Posterior vena cava (tissue), 2 donors: ENCODE measurements at regions not wholly inside any gene's neighbourhood (a gene's known extent, or its start where the extent isn't known, plus 50 kb on each side); places are given as distances from the start of the nearest gene placed in this dataset.
"Not testable (repeated sequence)": the region's sequence is repeated elsewhere in the genome, so short reads cannot be mapped to it uniquely, and the experiment has no call there.

ENCODE experiments used
- DNase-seq: peaks from one replicate; pipeline ENCODE4 v3.0.0-alpha.2; 2020; ENCODE audit warnings: low spot score
- intact Hi-C, 2 donors: fragments of 100-400 bp; cut with DNase I; formaldehyde crosslinking; loops; one replicate each; pipeline versions ENCODE4 v1.14.1 to v1.14.2; 2022 to 2023
- donor health status: DM: yes; HTN: yes; CAD: no.
- donor health status: DM: yes; HTN: yes; CAD: no.

GRCh38 chr3:30309961-30310954, 296.1 kb upstream of the TGFBR2 start:
- intact Hi-C loops, result no loop called here
- no peak for DNase-seq

GRCh38 chr3:30311781-30312180, 294.6 kb upstream of the TGFBR2 start:
- intact Hi-C loops, result no loop called here
- no peak for DNase-seq

- DNase-seq, result no peak
- intact Hi-C loops, result no loop called here
These were observed 292.6 kb upstream of the TGFBR2 start for GRCh38 chr3:30313840-30314239.

- intact Hi-C loops, result no loop called here
- DNase-seq, result no peak
These were observed 291.6 kb upstream of the TGFBR2 start for GRCh38 chr3:30314757-30315325.

GRCh38 chr3:30315447-30315846, 291.0 kb upstream of the TGFBR2 start:
- DNase-seq, result no peak
- intact Hi-C loops, result no loop called here

GRCh38 chr3:30317561-30317960, 288.8 kb upstream of the TGFBR2 start:
- intact Hi-C loops, result no loop called here
- no peak for DNase-seq

- DNase-seq, result no peak
- intact Hi-C loops, result no loop called here
These were observed 288.3 kb upstream of the TGFBR2 start for GRCh38 chr3:30318110-30318509.

- intact Hi-C loops, result no loop called here
- no peak for DNase-seq
These were observed 286.7 kb upstream of the TGFBR2 start for GRCh38 chr3:30319713-30320112.

- intact Hi-C loops, result no loop called here
- no peak for DNase-seq
These were observed 286.0 kb upstream of the TGFBR2 start for GRCh38 chr3:30320392-30320791.

- DNase-seq, result no peak
- intact Hi-C loops, result no loop called here
These were observed 285.3 kb upstream of the TGFBR2 start for GRCh38 chr3:30321065-30321464.

GRCh38 chr3:30323649-30324048, 282.8 kb upstream of the TGFBR2 start:
- intact Hi-C loops, DNase-seq: not testable (repeated sequence)

- no peak for DNase-seq
- intact Hi-C loops, result no loop called here
These were observed 281.8 kb upstream of the TGFBR2 start for GRCh38 chr3:30324587-30324986.

GRCh38 chr3:30327976-30328375, 278.4 kb upstream of the TGFBR2 start:
- intact Hi-C loops, DNase-seq: not testable (repeated sequence)

GRCh38 chr3:30328935-30329334, 277.5 kb upstream of the TGFBR2 start:
- intact Hi-C loops, DNase-seq: not testable (repeated sequence)

- DNase-seq, result no peak
- intact Hi-C loops, result no loop called here
These were observed 274.9 kb upstream of the TGFBR2 start for GRCh38 chr3:30331519-30331918.

- intact Hi-C loops, result no loop called here
- DNase-seq, result no peak
These were observed 274.0 kb upstream of the TGFBR2 start for GRCh38 chr3:30332196-30333021.

- intact Hi-C loops, result no loop called here
- no peak for DNase-seq
These were observed 273.3 kb upstream of the TGFBR2 start for GRCh38 chr3:30333143-30333542.

GRCh38 chr3:30333903-30334302, 272.5 kb upstream of the TGFBR2 start:
- intact Hi-C loops, result no loop called here
- DNase-seq, result no peak

GRCh38 chr3:30340500-30340899, 265.9 kb upstream of the TGFBR2 start:
- no peak for DNase-seq
- intact Hi-C loops, result no loop called here

- DNase-seq, result no peak
- intact Hi-C loops, result no loop called here
These were observed 265.3 kb upstream of the TGFBR2 start for GRCh38 chr3:30341079-30341478.
